HG02763 (cell line): ENCODE measurements at regions not wholly inside any gene's neighbourhood (a gene's known extent, or its start where the extent isn't known, plus 50 kb on each side); places are given as distances from the start of the nearest gene placed in this dataset.

Experiments used
- ATAC-seq: cut with Tn5 transposase; IDR thresholded peaks from one replicate; pipeline ENCODE4 v1.9.1; 2021; ENCODE audit warnings: mild to moderate bottlenecking, moderate library complexity; ENCODE audit not compliant: unreplicated experiment

DNA sequence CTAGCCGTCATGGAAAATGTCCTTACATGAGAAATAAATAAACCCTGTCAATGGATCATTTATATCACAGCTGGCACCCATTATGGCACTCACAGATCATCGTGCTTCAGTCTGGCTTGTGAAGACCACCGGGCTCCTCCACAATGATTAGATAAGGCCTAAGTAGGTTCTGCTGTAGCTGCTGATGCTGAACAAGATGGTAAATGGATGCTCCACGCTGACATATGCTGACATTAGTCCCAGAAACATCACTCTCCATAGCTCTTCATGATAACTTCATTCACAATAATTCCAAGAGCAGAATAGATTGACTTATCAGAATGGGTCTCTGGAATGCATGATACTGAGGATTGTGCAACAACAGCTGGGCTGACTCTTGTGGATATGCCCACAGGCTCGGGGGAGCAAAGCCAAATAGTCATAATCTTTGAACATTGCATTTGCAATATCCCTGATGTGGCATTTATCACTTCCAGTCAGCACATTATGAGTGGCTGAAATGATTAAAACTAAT is 63.8 kb upstream of the RXFP2 start:
- ATAC-seq: no peak

DNA sequence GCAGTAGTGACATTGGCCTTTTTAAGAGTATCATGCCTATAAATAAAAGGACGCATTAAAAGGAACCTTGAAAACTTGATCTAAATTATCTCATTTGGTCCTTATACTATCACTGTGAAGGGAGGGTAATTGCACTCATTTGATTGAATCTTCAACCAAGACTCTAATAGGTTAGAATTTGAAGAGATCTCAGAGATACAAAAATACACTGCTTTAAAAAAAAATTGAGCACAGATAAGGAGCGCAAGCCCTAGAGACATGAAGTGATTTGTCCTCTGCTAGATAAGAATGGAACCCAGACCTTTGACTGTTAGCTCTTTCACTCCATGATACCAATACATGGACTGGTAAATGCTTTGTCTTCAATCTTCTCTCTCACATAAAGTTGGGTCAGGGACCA is 58.2 kb upstream of the RXFP2 start:
- no peak for ATAC-seq

DNA sequence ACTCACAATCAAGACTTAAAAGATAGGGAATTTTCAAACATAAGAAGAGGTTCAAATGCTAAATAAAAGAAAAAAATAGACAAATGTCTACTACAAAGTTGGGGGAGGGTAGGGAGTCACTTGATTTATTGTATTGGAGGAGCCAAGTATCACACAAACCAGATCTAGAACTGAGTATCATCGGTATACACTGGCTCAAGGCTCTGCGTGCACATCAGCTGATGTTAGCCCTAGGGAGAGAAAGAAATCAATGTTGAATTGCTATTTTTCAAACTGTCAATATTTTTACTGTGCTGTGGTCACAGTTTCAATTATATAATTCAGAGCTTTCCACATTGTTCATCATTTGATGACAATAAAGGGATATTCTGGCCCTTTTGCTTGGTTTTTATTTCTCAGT is 54.9 kb upstream of the RXFP2 start:
- no peak for ATAC-seq

DNA sequence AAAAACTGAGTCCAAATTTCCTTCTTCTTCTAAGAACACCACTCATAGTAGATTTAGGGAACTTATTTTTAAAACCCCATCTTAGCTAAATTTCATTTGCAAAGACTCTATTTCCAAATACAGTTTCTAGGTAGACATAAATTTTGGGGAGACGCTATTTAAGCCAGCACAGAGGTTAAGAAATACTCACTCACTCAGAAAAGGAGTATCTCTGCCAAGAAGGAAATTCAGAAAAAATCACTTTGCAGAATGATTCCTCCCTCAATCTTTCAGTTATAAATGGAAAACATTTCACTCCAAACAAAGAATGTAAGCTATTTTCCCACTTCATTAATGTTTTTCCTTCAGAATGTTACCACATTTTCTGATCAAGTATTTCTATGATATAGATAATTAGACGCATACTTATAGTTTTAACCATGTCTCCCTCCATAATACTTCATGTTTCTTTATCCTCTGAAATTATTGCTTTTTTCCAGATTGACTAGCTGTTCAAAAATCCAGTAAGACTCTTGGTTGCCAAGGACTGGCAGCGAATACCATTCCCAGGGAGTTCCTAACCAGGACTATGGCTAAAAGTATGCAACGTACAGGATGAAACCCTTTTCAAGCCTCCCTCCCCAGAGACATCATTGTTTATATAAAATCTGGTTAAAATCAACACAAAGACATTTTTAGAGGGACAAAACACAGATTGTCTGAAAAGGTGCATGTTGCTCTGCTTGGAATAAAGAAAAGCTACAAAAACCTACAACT is 52.5 kb upstream of the RXFP2 start:
- no peak for ATAC-seq
